Thyroid gland (tissue), 4 donors: ENCODE measurements at regions not wholly inside any gene's neighbourhood (a gene's known extent, or its start where the extent isn't known, plus 50 kb on each side); places are given as distances from the start of the nearest gene placed in this dataset.

ENCODE experiments used
- DNase-seq, 2 donors: peaks; one replicate each; pipeline ENCODE4 v3.0.0-alpha.2; 2019
- H3K27ac ChIP-seq, 3 donors: fragments of 200-600 bp; sonication (generic); 1 replicate in 2 of 3; 2 replicates in 1 of 3; pipeline ENCODE4 v1.5.1; 2016 to 2019; ENCODE audit warnings: mild to moderate bottlenecking in 1 of 3, moderate library complexity in 1 of 3
- H3K27me3 ChIP-seq: fragments of 200-600 bp; sonication (generic); one replicate; pipeline ENCODE4 v1.5.1; 2019
- H3K36me3 ChIP-seq, 2 donors: fragments of 200-600 bp; sonication (generic); one replicate each; pipeline ENCODE4 v1.5.1; 2016 to 2019
- H3K4me1 ChIP-seq, 2 donors: fragments of 200-600 bp; sonication (generic); one replicate each; pipeline ENCODE4 v1.5.1; 2017 to 2019
- H3K4me3 ChIP-seq, 3 donors: fragments of 200-600 bp; sonication (generic); replicated peaks in 1 of 3; 1 replicate in 2 of 3; 2 replicates in 1 of 3; pipeline ENCODE4 v1.5.1; 2016; ENCODE audit warnings: mild to moderate bottlenecking in 1 of 3
- H3K9me3 ChIP-seq: fragments of 200-600 bp; sonication (generic); one replicate; pipeline ENCODE4 v1.5.1; 2017
- CTCF ChIP-seq, 6 experiments: fragments of 200-600 bp in 3 of 6; fragments of 450-650 bp in 3 of 6; sonication (generic) in 3 of 6; IDR thresholded peaks; one replicate each; pipeline ENCODE4 v1.5.1; 2016 to 2019; ENCODE audit warnings: antibody characterized with exemption in 6 of 6, mild to moderate bottlenecking in 2 of 6, inconsistent platforms in 1 of 6, moderate library complexity in 1 of 6
- POLR2A ChIP-seq, 2 donors: fragments of 450-650 bp; IDR thresholded peaks; one replicate each; pipeline ENCODE4 v1.6.1; 2017; ENCODE audit warnings: antibody characterized with exemption in 2 of 2, mild to moderate bottlenecking in 2 of 2, moderate library complexity in 1 of 2
- WGBS, 2 donors: methylation state at CpG; one replicate each; pipeline ENCODE4 v1.1.5; 2017; 5-methylcytosine and 5-hydroxymethylcytosine counted together
- intact Hi-C: fragments of 100-400 bp; cut with DNase I; formaldehyde crosslinking; loops from one replicate; pipeline ENCODE4 v1.15.1; 2023

- no peak for DNase-seq
- H3K27me3 ChIP-seq: no peaks in the 10 kb centered on the region
- 83 to 90% methylated on average over 3 of the region's 3 CpGs for WGBS, 2 donors
- H3K9me3 ChIP-seq: no peaks in the 10 kb centered on the region
- no peaks in the 10 kb centered on the region for H3K36me3 ChIP-seq
- no peak overlapping the region for H3K4me3 ChIP-seq
- H3K4me1 ChIP-seq: no peaks in the 10 kb centered on the region
- H3K27ac ChIP-seq: no peak overlapping the region
- no peak for TF ChIP-seq CTCF (IDR thresholded peaks at IDR 0.05)
- no peak for TF ChIP-seq POLR2A (IDR thresholded peaks at IDR 0.05)
- intact Hi-C loops: no loop called here
Measured at GRCh38 chr9:111231801-111232580, 98.0 kb downstream of the OR2K2 start.

GRCh38 chr9:111222757-111223156 is 107.3 kb downstream of the OR2K2 start:
- Histone ChIP-seq H3K27me3 (no peaks in the 10 kb centered on the region), H3K27ac (no peak overlapping the region), H3K9me3 (no peaks in the 10 kb centered on the region), H3K4me1 (no peaks in the 10 kb centered on the region), H3K36me3 (no peaks in the 10 kb centered on the region), H3K4me3 (no peak overlapping the region)
- TF ChIP-seq POLR2A (IDR thresholded peaks at IDR 0.05): no peak
- no peak for TF ChIP-seq CTCF (IDR thresholded peaks at IDR 0.05)
- intact Hi-C loops: no loop called here
- WGBS, 2 donors: 82 to 90% methylated on average over 1 of the region's 1 CpG
- DNase-seq: no peak

- DNase-seq: no peak
- 91 to 92% methylated on average over 6 of the region's 6 CpGs for WGBS, 2 donors
- no peaks in the 10 kb centered on the region for H3K4me1 ChIP-seq
- H3K27me3 ChIP-seq: no peaks in the 10 kb centered on the region
- intact Hi-C loops: no loop called here
- H3K4me3 ChIP-seq: no peak overlapping the region
- H3K9me3 ChIP-seq: no peaks in the 10 kb centered on the region
- TF ChIP-seq POLR2A (IDR thresholded peaks at IDR 0.05): no peak
- no peak for TF ChIP-seq CTCF (IDR thresholded peaks at IDR 0.05)
- H3K36me3 ChIP-seq: no peaks in the 10 kb centered on the region
- no peak overlapping the region for H3K27ac ChIP-seq
Measured at GRCh38 chr9:111212874-111213273, 117.2 kb downstream of the OR2K2 start.

GRCh38 chr9:111198936-111199335 is 131.1 kb downstream of the OR2K2 start:
- TF ChIP-seq POLR2A (IDR thresholded peaks at IDR 0.05) (no peak), CTCF (IDR thresholded peaks at IDR 0.05) (no peak)
- Histone ChIP-seq H3K27me3 (no peaks in the 10 kb centered on the region), H3K36me3 (no peaks in the 10 kb centered on the region), H3K4me1 (no peaks in the 10 kb centered on the region), H3K27ac (no peak overlapping the region), H3K9me3 (no peaks in the 10 kb centered on the region), H3K4me3 (no peak overlapping the region)
- intact Hi-C loops: no loop called here
- no peak for DNase-seq

- Histone ChIP-seq H3K9me3 (no peaks in the 10 kb centered on the region), H3K4me1 (no peaks in the 10 kb centered on the region), H3K27me3 (no peaks in the 10 kb centered on the region), H3K4me3 (no peak overlapping the region), H3K36me3 (no peaks in the 10 kb centered on the region), H3K27ac (no peak overlapping the region)
- intact Hi-C loops: no loop called here
- TF ChIP-seq POLR2A (IDR thresholded peaks at IDR 0.05) (no peak), CTCF (IDR thresholded peaks at IDR 0.05) (no peak)
- no peak for DNase-seq
Measured at GRCh38 chr9:111197256-111197655, 132.8 kb downstream of the OR2K2 start.
